GM23248 (cell line): ENCODE measurements at regions not wholly inside any gene's neighbourhood (a gene's known extent, or its start where the extent isn't known, plus 50 kb on each side); places are given as distances from the start of the nearest gene placed in this dataset.

Source experiments
- DNase-seq: peaks from one replicate; pipeline ENCODE4 v3.0.0-alpha.2; 2015
- H2AFZ ChIP-seq: fragments of 200-600 bp; sonication (generic); 2 replicates; pipeline ENCODE4 v1.6.1; 2016; ENCODE audit warnings: antibody characterized with exemption
- H3F3A ChIP-seq: fragments of 200-600 bp; sonication (generic); 2 replicates; pipeline ENCODE4 v1.6.1; 2016; ENCODE audit warnings: mild to moderate bottlenecking, antibody characterized with exemption, mixed run types; ENCODE audit not compliant: insufficient read depth
- H3K27ac ChIP-seq: fragments of 200-600 bp; sonication (generic); 2 replicates; pipeline ENCODE4 v1.5.1; 2016; ENCODE audit warnings: mild to moderate bottlenecking
- H3K27me3 ChIP-seq: fragments of 200-600 bp; sonication (generic); replicated peaks from 2 replicates; pipeline ENCODE4 v1.6.1; 2016; ENCODE audit warnings: mild to moderate bottlenecking; ENCODE audit not compliant: insufficient read depth
- H3K36me3 ChIP-seq: fragments of 200-600 bp; sonication (generic); 2 replicates; pipeline ENCODE4 v1.6.1; 2016; ENCODE audit warnings: low read depth, mild to moderate bottlenecking
- H3K4me1 ChIP-seq: fragments of 200-600 bp; sonication (generic); 2 replicates; pipeline ENCODE4 v1.6.1; 2016; ENCODE audit warnings: mild to moderate bottlenecking; ENCODE audit not compliant: insufficient read depth
- H3K4me2 ChIP-seq: fragments of 200-600 bp; sonication (generic); one replicate; pipeline ENCODE4 v1.6.1; 2016; ENCODE audit warnings: mild to moderate bottlenecking; ENCODE audit not compliant: unreplicated experiment
- H3K4me3 ChIP-seq: fragments of 200-600 bp; sonication (generic); 2 replicates; pipeline ENCODE4 v1.5.1; 2016; ENCODE audit warnings: mild to moderate bottlenecking
- H3K79me2 ChIP-seq: fragments of 200-600 bp; sonication (generic); 2 replicates; pipeline ENCODE4 v1.6.1; 2016; ENCODE audit warnings: mild to moderate bottlenecking; ENCODE audit not compliant: insufficient read depth
- H3K9ac ChIP-seq: fragments of 200-600 bp; sonication (generic); 2 replicates; pipeline ENCODE4 v1.6.1; 2016; ENCODE audit warnings: mild to moderate bottlenecking
- H3K9me2 ChIP-seq: fragments of 200-600 bp; sonication (generic); 2 replicates; pipeline ENCODE4 v1.6.1; 2016; ENCODE audit warnings: mixed run types, mild to moderate bottlenecking, moderate library complexity; ENCODE audit not compliant: insufficient read depth
- H3K9me3 ChIP-seq: fragments of 200-600 bp; sonication (generic); one replicate; pipeline ENCODE4 v1.6.1; 2017; ENCODE audit warnings: low read depth
- H4K20me1 ChIP-seq: fragments of 200-600 bp; sonication (generic); 2 replicates; pipeline ENCODE4 v1.6.0; 2016; ENCODE audit not compliant: insufficient read depth
- EZH2 ChIP-seq: fragments of 200-600 bp; sonication (generic); IDR thresholded peaks from 2 replicates; pipeline ENCODE4 v1.6.1; 2018; ENCODE audit warnings: antibody characterized with exemption, mild to moderate bottlenecking; ENCODE audit not compliant: insufficient read depth, poor library complexity, severe bottlenecking
- EZH2phosphoT487 ChIP-seq: fragments of 200-600 bp; sonication (generic); IDR thresholded peaks from 2 replicates; pipeline ENCODE4 v1.6.1; 2018; ENCODE audit warnings: antibody characterized with exemption, moderate library complexity, mild to moderate bottlenecking, low read depth; ENCODE audit not compliant: insufficient read depth
- WGBS, 2 experiments: methylation state at CpG; one replicate each; pipeline ENCODE4 v1.1.6; 2015 to 2017; ENCODE audit warnings: low lambda C conversion rate in 2 of 2, low coverage in 1 of 2; ENCODE audit errors: missing lambda C conversion rate in 2 of 2; 5-methylcytosine and 5-hydroxymethylcytosine counted together
- in situ Hi-C: fragments of 300-500 bp; cut with MboI; formaldehyde crosslinking; loops from 2 replicates; pipeline ENCODE4 v1.15.0; 2020

GRCh38 chr9:73023025-73023541, 70.2 kb upstream of the ALDH1A1 start:
- no peak overlapping the region for H3K9ac ChIP-seq
- no peaks in the 10 kb centered on the region for H4K20me1 ChIP-seq
- 6 to 10% methylated on average over 7 of the region's 7 CpGs for WGBS, 2 experiments
- peak overlapping the region; percentile 47 for H2AFZ ChIP-seq
- no peak for TF ChIP-seq EZH2
- no peak for TF ChIP-seq EZH2phosphoT487
- no peak overlapping the region for H3K27ac ChIP-seq
- peaks cover 6% of the 10 kb centered on the region; the same call in 1 of the 2 replicates for H3F3A ChIP-seq
- no peaks in the 10 kb centered on the region for H3K36me3 ChIP-seq
- H3K79me2 ChIP-seq: no peaks in the 10 kb centered on the region
- H3K9me2 ChIP-seq: no peaks in the 10 kb centered on the region
- H3K4me2 ChIP-seq: peak overlapping the region; percentile 32
- no peaks in the 10 kb centered on the region for H3K27me3 ChIP-seq
- no peak overlapping the region for H3K4me3 ChIP-seq
- DNase-seq: peak; percentile 82
- in situ Hi-C loops: no loop called here
- H3K9me3 ChIP-seq: no peaks in the 10 kb centered on the region
- peaks cover 10% of the 10 kb centered on the region for H3K4me1 ChIP-seq

- Histone ChIP-seq H2AFZ (no peak overlapping the region), H3K4me2 (no peak overlapping the region), H3K9ac (no peak overlapping the region), H3K36me3 (no peaks in the 10 kb centered on the region), H3K9me2 (no peaks in the 10 kb centered on the region), H3K4me3 (no peak overlapping the region), H3F3A (peaks cover 6% of the 10 kb centered on the region; the same call in 1 of the 2 replicates), H3K27ac (no peak overlapping the region), H4K20me1 (no peaks in the 10 kb centered on the region), H3K9me3 (no peaks in the 10 kb centered on the region), H3K4me1 (peaks cover 10% of the 10 kb centered on the region), H3K27me3 (no peaks in the 10 kb centered on the region), H3K79me2 (no peaks in the 10 kb centered on the region)
- DNase-seq: no peak
- 19 to 21% methylated on average over 2 of the region's 2 CpGs for WGBS, 2 experiments
- in situ Hi-C loops: no loop called here
- TF ChIP-seq EZH2 (no peak), EZH2phosphoT487 (no peak)
These were observed 69.5 kb upstream of the ALDH1A1 start for GRCh38 chr9:73022353-73022752.

DNA sequence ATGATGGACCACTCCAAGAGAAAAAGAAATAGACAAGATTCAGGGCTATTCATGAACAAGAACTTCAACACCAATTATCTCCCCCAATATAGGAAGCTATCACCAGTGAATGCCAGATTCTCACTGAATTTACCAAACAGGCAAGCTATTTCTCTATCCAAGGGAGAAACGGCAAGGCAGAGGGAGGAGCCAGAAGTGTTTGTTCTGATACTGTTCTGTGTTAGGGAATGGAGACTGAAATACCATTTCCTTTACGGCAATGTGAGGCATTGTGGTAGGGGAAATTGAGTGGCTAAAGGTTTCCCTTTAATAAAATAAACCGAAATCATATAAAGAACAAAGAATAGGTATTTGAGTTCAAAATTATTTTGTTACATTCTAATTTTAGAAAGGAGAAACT, 68.0 kb upstream of the ALDH1A1 start:
- Histone ChIP-seq H3K9me2 (no peaks in the 10 kb centered on the region), H2AFZ (no peak overlapping the region), H3K4me2 (no peak overlapping the region), H3K36me3 (no peaks in the 10 kb centered on the region), H3K9ac (no peak overlapping the region), H4K20me1 (no peaks in the 10 kb centered on the region), H3K27ac (no peak overlapping the region), H3K27me3 (no peaks in the 10 kb centered on the region), H3K4me1 (peaks cover 10% of the 10 kb centered on the region), H3F3A (peaks cover 6% of the 10 kb centered on the region; the same call in 1 of the 2 replicates), H3K9me3 (no peaks in the 10 kb centered on the region), H3K79me2 (no peaks in the 10 kb centered on the region), H3K4me3 (no peak overlapping the region)
- 74 to 85% methylated on average over 3 of the region's 3 CpGs for whole genome bisulfite sequencing, 2 experiments
- in situ Hi-C loops: no loop called here
- TF ChIP-seq EZH2 (no peak), EZH2phosphoT487 (no peak)
- DNase-seq: no peak

GRCh38 chr9:73014011-73014410, 61.2 kb upstream of the ALDH1A1 start:
- peaks cover 13% of the 10 kb centered on the region for H3K4me1 ChIP-seq
- H3K27me3 ChIP-seq: no peaks in the 10 kb centered on the region
- H3K27ac ChIP-seq: no peak overlapping the region
- no peaks in the 10 kb centered on the region for H3K36me3 ChIP-seq
- H4K20me1 ChIP-seq: no peaks in the 10 kb centered on the region
- no peak for DNase-seq
- no peak overlapping the region for H2AFZ ChIP-seq
- no peak overlapping the region for H3K4me2 ChIP-seq
- H3K9me2 ChIP-seq: no peaks in the 10 kb centered on the region
- H3K4me3 ChIP-seq: 0 out of 2 replicates have a peak overlapping the region, but pooled peaks have one; percentile 1
- H3K79me2 ChIP-seq: no peaks in the 10 kb centered on the region
- in situ Hi-C loops: no loop called here
- no peaks in the 10 kb centered on the region for H3K9me3 ChIP-seq
- no peak overlapping the region for H3K9ac ChIP-seq
- no peak for TF ChIP-seq EZH2phosphoT487
- TF ChIP-seq EZH2: no peak
- H3F3A ChIP-seq: peaks cover 10% of the 10 kb centered on the region

GRCh38 chr9:73011956-73012355, 59.1 kb upstream of the ALDH1A1 start:
- peaks cover 10% of the 10 kb centered on the region for H3F3A ChIP-seq
- peak overlapping the region; percentile 71 for H3K4me2 ChIP-seq
- peak overlapping the region; percentile 52 for H3K9ac ChIP-seq
- peak overlapping the region; percentile 89 for H3K27ac ChIP-seq
- no peaks in the 10 kb centered on the region for H3K9me2 ChIP-seq
- 11 to 14% methylated on average over 2 of the region's 2 CpGs for WGBS, 2 experiments
- H3K36me3 ChIP-seq: no peaks in the 10 kb centered on the region
- H3K79me2 ChIP-seq: no peaks in the 10 kb centered on the region
- H4K20me1 ChIP-seq: no peaks in the 10 kb centered on the region
- H3K27me3 ChIP-seq: no peaks in the 10 kb centered on the region
- in situ Hi-C loops: no loop called here
- TF ChIP-seq EZH2phosphoT487 (no peak), EZH2 (no peak)
- H3K4me1 ChIP-seq: peaks cover 13% of the 10 kb centered on the region
- no peaks in the 10 kb centered on the region for H3K9me3 ChIP-seq
- peak; percentile 56 for DNase-seq
- H3K4me3 ChIP-seq: peak overlapping the region; percentile 42
- H2AFZ ChIP-seq: peak overlapping the region; percentile 23
